HEK293T (cell line): ENCODE measurements at regions not wholly inside any gene's neighbourhood (a gene's known extent, or its start where the extent isn't known, plus 50 kb on each side); places are given as distances from the start of the nearest gene placed in this dataset.

ENCODE experiments used
- ELF4 ChIP-seq: fragments of 450-650 bp; IDR thresholded peaks from 2 replicates; pipeline ENCODE4 v1.6.1; 2017; ENCODE audit warnings: antibody characterized with exemption
- SP1 ChIP-seq: fragments of 450-650 bp; IDR thresholded peaks from 2 replicates; pipeline ENCODE4 v1.6.1; 2017

- TF ChIP-seq ELF4 (no peak), SP1 (no peak)
These were observed 276.8 kb upstream of the CLINT1 start for GRCh38 chr5:158135682-158136179.
